GM12891 (cell line): ENCODE measurements at regions not wholly inside any gene's neighbourhood (a gene's known extent, or its start where the extent isn't known, plus 50 kb on each side); places are given as distances from the start of the nearest gene placed in this dataset.
"Not testable (repeated sequence)": the region's sequence is repeated elsewhere in the genome, so short reads cannot be mapped to it uniquely, and the experiment has no call there.

Experiments
- PAX5 ChIP-seq: IDR thresholded peaks from 2 replicates; pipeline ENCODE4 v1.6.1; 2011; ENCODE audit warnings: low read length, moderate library complexity, mild to moderate bottlenecking; ENCODE audit not compliant: insufficient read depth, severe bottlenecking
- POLR2A ChIP-seq: IDR thresholded peaks from 2 replicates; pipeline ENCODE4 v1.6.1; 2011; ENCODE audit warnings: low read depth, low read length, control low read depth
- POLR2AphosphoS5 ChIP-seq: IDR thresholded peaks from 2 replicates; pipeline ENCODE4 v1.6.1; 2011; ENCODE audit warnings: low read depth, low read length, control low read depth
- POU2F2 ChIP-seq: IDR thresholded peaks from 2 replicates; pipeline ENCODE4 v1.6.1; 2011; ENCODE audit warnings: low read depth, mild to moderate bottlenecking, control low read depth, low read length, moderate library complexity
- SPI1 ChIP-seq: IDR thresholded peaks from 2 replicates; pipeline ENCODE4 v1.6.1; 2011; ENCODE audit warnings: low read depth, low read length, control low read depth
- TAF1 ChIP-seq: IDR thresholded peaks from 2 replicates; pipeline ENCODE4 v1.6.1; 2011; ENCODE audit warnings: low read depth, low read length, control low read depth

- not testable (repeated sequence) for TF ChIP-seq POLR2A, TAF1, SPI1, POLR2AphosphoS5, POU2F2, PAX5
Measured at GRCh38 chr1:94348386-94348785, 69.8 kb upstream of the ABCD3 start.
